ENCODE measurements at regions not wholly inside any gene's neighbourhood (a gene's known extent, or its start where the extent isn't known, plus 50 kb on each side); places are given as distances from the start of the nearest gene placed in this dataset.
A peak's percentile ranks its signal among the peaks of the same experiment; 100 is the strongest.

DNA sequence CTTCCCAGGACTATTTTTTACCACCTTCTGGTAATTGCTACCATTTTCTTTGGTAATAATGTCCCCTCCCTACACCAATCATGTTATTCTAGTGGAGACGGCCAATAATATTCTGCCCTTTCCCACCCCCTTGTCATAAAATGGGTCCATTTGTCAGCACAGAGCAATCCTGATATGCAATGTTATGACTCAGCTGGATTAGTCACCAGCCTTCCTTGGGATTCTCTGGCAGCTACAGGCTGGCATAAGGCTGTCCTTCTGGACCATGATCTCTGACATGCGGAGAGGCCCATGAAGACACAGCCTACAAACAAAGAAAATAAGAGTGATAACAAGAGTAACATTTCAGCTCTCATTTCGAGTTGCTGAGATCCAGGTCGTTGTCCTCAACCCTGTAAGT is 222.0 kb upstream of the CPNE8 start:
- TF ChIP-seq CEBPB (IDR thresholded peaks at IDR 0.05; ENCODE audit: low read depth) (peak; percentile 67), POLR2A (IDR thresholded peaks at IDR 0.05; ENCODE audit: borderline replicate concordance, extremely low read depth, insufficient read depth, insufficient read length) (no peak), FOSL1 (IDR thresholded peaks at IDR 0.05; ENCODE audit: low read depth) (peak; percentile 92), YY1 (IDR thresholded peaks at IDR 0.05; ENCODE audit: extremely low read depth, insufficient replicate concordance, low read depth, low read length) (no peak), EZH2phosphoT487 (IDR thresholded peaks at IDR 0.05; ENCODE audit: borderline replicate concordance) (no peak), POLR2AphosphoS5 (IDR thresholded peaks at IDR 0.05; ENCODE audit: low read depth, low read length) (no peak), EZH2 (IDR thresholded peaks at IDR 0.05) (no peak), RAD21 (IDR thresholded peaks at IDR 0.05; ENCODE audit: low read depth) (no peak)
- TF ChIP-seq, protein P1, sequence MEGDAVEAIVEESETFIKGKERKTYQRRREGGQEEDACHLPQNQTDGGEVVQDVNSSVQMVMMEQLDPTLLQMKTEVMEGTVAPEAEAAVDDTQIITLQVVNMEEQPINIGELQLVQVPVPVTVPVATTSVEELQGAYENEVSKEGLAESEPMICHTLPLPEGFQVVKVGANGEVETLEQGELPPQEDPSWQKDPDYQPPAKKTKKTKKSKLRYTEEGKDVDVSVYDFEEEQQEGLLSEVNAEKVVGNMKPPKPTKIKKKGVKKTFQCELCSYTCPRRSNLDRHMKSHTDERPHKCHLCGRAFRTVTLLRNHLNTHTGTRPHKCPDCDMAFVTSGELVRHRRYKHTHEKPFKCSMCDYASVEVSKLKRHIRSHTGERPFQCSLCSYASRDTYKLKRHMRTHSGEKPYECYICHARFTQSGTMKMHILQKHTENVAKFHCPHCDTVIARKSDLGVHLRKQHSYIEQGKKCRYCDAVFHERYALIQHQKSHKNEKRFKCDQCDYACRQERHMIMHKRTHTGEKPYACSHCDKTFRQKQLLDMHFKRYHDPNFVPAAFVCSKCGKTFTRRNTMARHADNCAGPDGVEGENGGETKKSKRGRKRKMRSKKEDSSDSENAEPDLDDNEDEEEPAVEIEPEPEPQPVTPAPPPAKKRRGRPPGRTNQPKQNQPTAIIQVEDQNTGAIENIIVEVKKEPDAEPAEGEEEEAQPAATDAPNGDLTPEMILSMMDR (IDR thresholded peaks at IDR 0.05 in 2 of 3, conservative IDR thresholded peaks at IDR 0.05 in 1 of 3; ENCODE audit: borderline replicate concordance in 1 of 3, insufficient read depth in 1 of 3, low read depth in 2 of 3, low read length in 2 of 3) = no peak
- TF ChIP-seq, protein P2, sequence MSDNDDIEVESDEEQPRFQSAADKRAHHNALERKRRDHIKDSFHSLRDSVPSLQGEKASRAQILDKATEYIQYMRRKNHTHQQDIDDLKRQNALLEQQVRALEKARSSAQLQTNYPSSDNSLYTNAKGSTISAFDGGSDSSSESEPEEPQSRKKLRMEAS (IDR thresholded peaks at IDR 0.05) = peak; percentile 52
